Caco-2 (cell line): ENCODE measurements at regions not wholly inside any gene's neighbourhood (a gene's known extent, or its start where the extent isn't known, plus 50 kb on each side); places are given as distances from the start of the nearest gene placed in this dataset.

ENCODE experiments used
- BruUV-seq: library from RNA; stranded (reverse); fragments of 400-500 nt; replicated peaks from 2 replicates; lab custom pipeline; 2021; lab: Mats Ljungman, UMichigan
- CTCF ChIA-PET: fragments of 300-600 bp; sonication (Branson Sonifier 250); formaldehyde crosslinking; loops from one replicate; lab custom pipeline; 2022; ENCODE audit warnings: antibody characterized with exemption; lab: Charles Lee
- POLR2A ChIA-PET: fragments of 300-600 bp; sonication (Branson Sonifier 250); formaldehyde crosslinking; loops from one replicate; lab custom pipeline; 2022; ENCODE audit warnings: antibody characterized with exemption; lab: Charles Lee
- DNase-seq, 2 experiments: peaks; one replicate each; pipeline versions ENCODE4 v3.0.0 to v3.0.0-alpha.2; 2020 to 2022
- H3K27me3 ChIP-seq: replicated peaks from 2 replicates; pipeline ENCODE4 v1.6.0; 2011; ENCODE audit warnings: low read length; ENCODE audit not compliant: control insufficient read depth, insufficient read depth
- H3K36me3 ChIP-seq: 2 replicates; pipeline ENCODE4 v1.5.1; 2011; ENCODE audit warnings: low read length; ENCODE audit not compliant: control insufficient read depth, insufficient read depth
- H3K4me1 ChIP-seq: fragments of 250-450 bp; sonication (Bioruptor Pico); 2 replicates; pipeline ENCODE4 v1.5.1; 2020; ENCODE audit warnings: mild to moderate bottlenecking
- H3K4me3 ChIP-seq: 2 replicates; pipeline ENCODE4 v1.5.1; 2011; ENCODE audit warnings: low read depth, mild to moderate bottlenecking, control low read depth, low read length
- H3K9me3 ChIP-seq: fragments of 250-450 bp; sonication (Bioruptor Pico); 2 replicates; pipeline ENCODE4 v1.5.1; 2020; ENCODE audit warnings: mild to moderate bottlenecking, moderate library complexity
- H3K27ac Mint-ChIP-seq: one replicate; pipeline ENCODE4 v1.8.0; 2022; ENCODE audit warnings: mixed read lengths; ENCODE audit not compliant: unreplicated experiment
- H3K27me3 Mint-ChIP-seq: one replicate; pipeline ENCODE4 v1.8.0; 2022; ENCODE audit warnings: mixed read lengths; ENCODE audit not compliant: insufficient read depth, unreplicated experiment
- H3K36me3 Mint-ChIP-seq: one replicate; pipeline ENCODE4 v1.8.0; 2022; ENCODE audit warnings: mild to moderate bottlenecking, mixed read lengths; ENCODE audit not compliant: insufficient read depth, unreplicated experiment
- H3K4me1 Mint-ChIP-seq: one replicate; pipeline ENCODE4 v1.8.0; 2022; ENCODE audit warnings: low read depth, mixed read lengths; ENCODE audit not compliant: unreplicated experiment
- H3K4me3 Mint-ChIP-seq: one replicate; pipeline ENCODE4 v1.8.0; 2022; ENCODE audit warnings: mild to moderate bottlenecking, moderate library complexity, mixed read lengths; ENCODE audit not compliant: unreplicated experiment
- H3K9me3 Mint-ChIP-seq: one replicate; pipeline ENCODE4 v1.8.0; 2022; ENCODE audit warnings: mixed read lengths; ENCODE audit not compliant: unreplicated experiment
- CTCF ChIP-seq, 2 experiments: fragments of 200-600 bp in 1 of 2; IDR thresholded peaks; 1 replicate in 1 of 2; 2 replicates in 1 of 2; pipeline versions ENCODE4 v1.5.1 to v1.8.0; 2011 to 2022; ENCODE audit warnings: antibody characterized with exemption in 1 of 2, control low read depth in 1 of 2, inconsistent platforms in 1 of 2, low read depth in 1 of 2, low read length in 1 of 2, mild to moderate bottlenecking in 1 of 2, moderate library complexity in 1 of 2; ENCODE audit not compliant: insufficient read depth in 1 of 2, severe bottlenecking in 1 of 2, unreplicated experiment in 1 of 2
- intact Hi-C: fragments of 100-400 bp; cut with micrococcal nuclease; formaldehyde crosslinking; loops from one replicate; pipeline ENCODE4 v1.10.0; 2022; ENCODE audit not compliant: unreplicated experiment

GRCh38 chr2:65594150-65594549 lies 161.8 kb upstream of the SPRED2 start:
- H3K27me3 Mint-ChIP-seq: peaks cover 5% of the 10 kb centered on the region
- no peaks in the 10 kb centered on the region for H3K36me3 Mint-ChIP-seq
- H3K27me3 ChIP-seq: no peaks in the 10 kb centered on the region
- H3K4me3 ChIP-seq: no peak overlapping the region
- no peak overlapping the region for H3K4me3 Mint-ChIP-seq
- CTCF ChIA-PET: no interaction called here
- TF ChIP-seq CTCF (IDR thresholded peaks at IDR 0.05; ENCODE audit: insufficient read depth in 1 of 2, low read depth in 1 of 2, low read length in 1 of 2, severe bottlenecking in 1 of 2, unreplicated experiment in 1 of 2): no peak
- no peaks in the 10 kb centered on the region for H3K4me1 Mint-ChIP-seq
- intact Hi-C loops: no loop called here
- H3K9me3 Mint-ChIP-seq: no peaks in the 10 kb centered on the region
- DNase-seq: no peak
- no peaks in the 10 kb centered on the region for H3K4me1 ChIP-seq
- no TSS peak for BruUV-seq
- no peaks in the 10 kb centered on the region for H3K9me3 ChIP-seq
- no peaks in the 10 kb centered on the region for H3K36me3 ChIP-seq
- POLR2A ChIA-PET: no interaction called here
- no peak overlapping the region for H3K27ac Mint-ChIP-seq

- Histone ChIP-seq H3K9me3 (no peaks in the 10 kb centered on the region), H3K27me3 (no peaks in the 10 kb centered on the region), H3K4me3 (no peak overlapping the region), H3K4me1 (no peaks in the 10 kb centered on the region), H3K36me3 (no peaks in the 10 kb centered on the region)
- POLR2A ChIA-PET: no interaction called here
- CTCF ChIA-PET: no interaction called here
- no peak for TF ChIP-seq CTCF (IDR thresholded peaks at IDR 0.05; ENCODE audit: insufficient read depth in 1 of 2, low read depth in 1 of 2, low read length in 1 of 2, severe bottlenecking in 1 of 2, unreplicated experiment in 1 of 2)
- no peaks in the 10 kb centered on the region for H3K36me3 Mint-ChIP-seq
- no peaks in the 10 kb centered on the region for H3K9me3 Mint-ChIP-seq
- intact Hi-C loops: no loop called here
- H3K27ac Mint-ChIP-seq: no peak overlapping the region
- no peaks in the 10 kb centered on the region for H3K4me1 Mint-ChIP-seq
- no peak for DNase-seq
- no peak overlapping the region for H3K4me3 Mint-ChIP-seq
- H3K27me3 Mint-ChIP-seq: no peaks in the 10 kb centered on the region
- no TSS peak for BruUV-seq
Measured at GRCh38 chr2:65589667-65590066, 157.3 kb upstream of the SPRED2 start.

- no peaks in the 10 kb centered on the region for H3K9me3 Mint-ChIP-seq
- ChIA-PET POLR2A (no interaction called here), CTCF (no interaction called here)
- Histone ChIP-seq H3K4me1 (no peaks in the 10 kb centered on the region), H3K4me3 (no peak overlapping the region), H3K27me3 (no peaks in the 10 kb centered on the region), H3K36me3 (no peaks in the 10 kb centered on the region), H3K9me3 (no peaks in the 10 kb centered on the region)
- no peak for DNase-seq
- no peak for TF ChIP-seq CTCF (IDR thresholded peaks at IDR 0.05; ENCODE audit: insufficient read depth in 1 of 2, low read depth in 1 of 2, low read length in 1 of 2, severe bottlenecking in 1 of 2, unreplicated experiment in 1 of 2)
- intact Hi-C loops: no loop called here
- no peak overlapping the region for H3K27ac Mint-ChIP-seq
- no TSS peak for BruUV-seq
- H3K4me1 Mint-ChIP-seq: no peaks in the 10 kb centered on the region
- H3K4me3 Mint-ChIP-seq: no peak overlapping the region
- no peaks in the 10 kb centered on the region for H3K27me3 Mint-ChIP-seq
- no peaks in the 10 kb centered on the region for H3K36me3 Mint-ChIP-seq
Measured at GRCh38 chr2:65587779-65588178, 155.4 kb upstream of the SPRED2 start.
